Spleen (tissue), 7 donors: ENCODE measurements at regions not wholly inside any gene's neighbourhood (a gene's known extent, or its start where the extent isn't known, plus 50 kb on each side); places are given as distances from the start of the nearest gene placed in this dataset.

Experiments used
- CTCF ChIP-seq, 11 experiments: fragments of 200-600 bp in 7 of 11; fragments of 450-650 bp in 4 of 11; sonication (generic) in 4 of 11; IDR thresholded peaks in 8 of 11; conservative IDR thresholded peaks in 3 of 11; 1 replicate in 7 of 11; 2 replicates in 4 of 11; pipeline versions ENCODE4 v1.4.0 to v1.8.0; 2016 to 2021; ENCODE audit warnings: antibody characterized with exemption in 11 of 11, inconsistent platforms in 4 of 11, mild to moderate bottlenecking in 1 of 11
- POLR2AphosphoS5 ChIP-seq, 3 donors: sonication (generic); formaldehyde crosslinking; IDR thresholded peaks; one replicate each; pipeline ENCODE4 v1.5.1; 2017; ENCODE audit warnings: antibody characterized with exemption in 3 of 3
- donor health status: DM: no; HTN: no; CAD: no; lungs with moderate emphysema.
- donor health status: DM: no; HTN: no; CAD: no.
- donor health status: DM: no; HTN: no; CAD: no.

- TF ChIP-seq POLR2AphosphoS5 (IDR thresholded peaks at IDR 0.05) = no peak
- TF ChIP-seq CTCF (IDR thresholded peaks at IDR 0.05 in 8 of 11, conservative IDR thresholded peaks at IDR 0.05 in 3 of 11) = no peak
Observed at GRCh38 chr13:30061217-30061616, 210.8 kb upstream of the UBL3 start.
